GM23338 (cell line): ENCODE measurements at regions not wholly inside any gene's neighbourhood (a gene's known extent, or its start where the extent isn't known, plus 50 kb on each side); places are given as distances from the start of the nearest gene placed in this dataset.

ENCODE experiments used
- ATAC-seq: fragments of 200-7000 bp; cut with Tn5 transposase; 3 replicates; pipeline ENCODE4 v1.9.1; 2020
- DNase-seq: peaks from one replicate; pipeline ENCODE4 v3.0.0-alpha.2; 2015; ENCODE audit warnings: low spot score
- H2AFZ ChIP-seq: fragments of 200-600 bp; sonication (generic); 2 replicates; pipeline ENCODE4 v1.8.0; 2016; ENCODE audit warnings: antibody characterized with exemption, mild to moderate bottlenecking, moderate library complexity
- H3F3A ChIP-seq: fragments of 200-600 bp; sonication (generic); replicated peaks from 2 replicates; pipeline ENCODE4 v1.8.0; 2017; ENCODE audit warnings: antibody characterized with exemption, mixed run types, low read depth
- H3K27ac ChIP-seq: fragments of 200-600 bp; sonication (generic); 2 replicates; pipeline ENCODE4 v1.6.1; 2016; ENCODE audit warnings: low read depth
- H3K27me3 ChIP-seq: fragments of 200-600 bp; sonication (generic); 2 replicates; pipeline ENCODE4 v1.8.0; 2016; ENCODE audit warnings: mild to moderate bottlenecking, mixed run types, moderate library complexity; ENCODE audit not compliant: insufficient read depth
- H3K36me3 ChIP-seq: fragments of 200-600 bp; sonication (generic); 2 replicates; pipeline ENCODE4 v1.8.0; 2016; ENCODE audit warnings: mild to moderate bottlenecking; ENCODE audit not compliant: insufficient read depth
- H3K4me1 ChIP-seq: fragments of 200-600 bp; sonication (generic); 2 replicates; pipeline ENCODE4 v1.8.0; 2016; ENCODE audit warnings: mild to moderate bottlenecking, moderate library complexity; ENCODE audit not compliant: insufficient read depth
- H3K4me2 ChIP-seq: fragments of 200-600 bp; sonication (generic); 2 replicates; pipeline ENCODE4 v1.7.1; 2017; ENCODE audit warnings: mixed run types
- H3K4me3 ChIP-seq: fragments of 200-600 bp; sonication (generic); 2 replicates; pipeline ENCODE4 v1.6.1; 2016; ENCODE audit warnings: mixed run types
- H3K79me2 ChIP-seq: fragments of 200-600 bp; sonication (generic); replicated peaks from 2 replicates; pipeline ENCODE4 v1.8.0; 2017; ENCODE audit warnings: mild to moderate bottlenecking; ENCODE audit not compliant: insufficient read depth
- H3K9me2 ChIP-seq: fragments of 200-600 bp; sonication (generic); 2 replicates; pipeline ENCODE4 v1.8.0; 2017; ENCODE audit not compliant: insufficient read depth
- H4K20me1 ChIP-seq: fragments of 200-600 bp; sonication (generic); replicated peaks from 2 replicates; pipeline ENCODE4 v1.8.0; 2017; ENCODE audit warnings: mild to moderate bottlenecking; ENCODE audit not compliant: insufficient read depth
- H3K27ac Mint-ChIP-seq: 2 replicates; pipeline ENCODE4 v1.8.0; 2020; ENCODE audit warnings: inconsistent platforms, mild to moderate bottlenecking, moderate library complexity, mixed read lengths
- H3K27me3 Mint-ChIP-seq: 3 replicates; pipeline ENCODE4 v1.8.0; 2022; ENCODE audit warnings: low read depth, mild to moderate bottlenecking, moderate library complexity, mixed read lengths, inconsistent platforms; ENCODE audit not compliant: insufficient read depth, poor library complexity
- H3K36me3 Mint-ChIP-seq: 3 replicates; pipeline ENCODE4 v1.8.0; 2021; ENCODE audit warnings: low read depth, mild to moderate bottlenecking, inconsistent platforms, moderate library complexity, mixed read lengths
- H3K4me1 Mint-ChIP-seq: 3 replicates; pipeline ENCODE4 v1.8.0; 2020; ENCODE audit warnings: mild to moderate bottlenecking, inconsistent platforms, mixed read lengths
- H3K4me3 Mint-ChIP-seq: 3 replicates; pipeline ENCODE4 v1.8.0; 2021; ENCODE audit warnings: moderate library complexity, mild to moderate bottlenecking, inconsistent platforms, mixed read lengths
- H3K9me3 Mint-ChIP-seq: 3 replicates; pipeline ENCODE4 v1.8.0; 2020; ENCODE audit warnings: moderate library complexity, mild to moderate bottlenecking, inconsistent platforms, mixed read lengths
- CREB1 ChIP-seq: fragments of 250-450 bp; sonication (Bioruptor Pico); IDR thresholded peaks from 2 replicates; pipeline ENCODE4 v1.5.0; 2020; ENCODE audit warnings: low read depth, mild to moderate bottlenecking, moderate library complexity
- CTCF ChIP-seq, 2 experiments: fragments of 200-600 bp in 1 of 2; sonication (generic) in 1 of 2; conservative IDR thresholded peaks; 2 replicates each; pipeline versions ENCODE4 v1.5.1 to v1.6.1; 2016 to 2017; ENCODE audit warnings: antibody characterized with exemption in 2 of 2, low read depth in 2 of 2, mild to moderate bottlenecking in 2 of 2, moderate library complexity in 1 of 2
- ETS1 ChIP-seq: IDR thresholded peaks from 2 replicates; pipeline ENCODE4 v1.6.1; 2016; ENCODE audit warnings: antibody characterized with exemption
- EZH2 ChIP-seq: fragments of 200-600 bp; sonication (generic); IDR thresholded peaks from one replicate; pipeline ENCODE4 v1.8.0; 2017; ENCODE audit warnings: antibody characterized with exemption, mild to moderate bottlenecking, low read depth; ENCODE audit not compliant: unreplicated experiment
- EZH2phosphoT487 ChIP-seq: fragments of 200-600 bp; sonication (generic); IDR thresholded peaks from one replicate; pipeline ENCODE4 v1.8.1; 2018; ENCODE audit warnings: antibody characterized with exemption; ENCODE audit not compliant: unreplicated experiment
- JUNB ChIP-seq: IDR thresholded peaks from one replicate; pipeline ENCODE4 v1.6.1; 2016; ENCODE audit warnings: antibody characterized with exemption; ENCODE audit not compliant: unreplicated experiment
- NANOG ChIP-seq: IDR thresholded peaks from 2 replicates; pipeline ENCODE4 v1.6.1; 2016; ENCODE audit warnings: antibody characterized with exemption, borderline replicate concordance
- POLR2AphosphoS5 ChIP-seq: IDR thresholded peaks from 2 replicates; pipeline ENCODE4 v1.6.1; 2016; ENCODE audit warnings: antibody characterized with exemption, low read depth
- STAT1 ChIP-seq: IDR thresholded peaks from one replicate; pipeline ENCODE4 v1.6.1; 2016; ENCODE audit warnings: antibody characterized with exemption; ENCODE audit not compliant: unreplicated experiment
- ZNF114 ChIP-seq: fragments of 250-450 bp; sonication (Bioruptor Pico); IDR thresholded peaks from 2 replicates; pipeline ENCODE4 v1.5.0; 2020; ENCODE audit warnings: mild to moderate bottlenecking, moderate library complexity
- ZNF331 ChIP-seq: fragments of 250-450 bp; sonication (Bioruptor Pico); IDR thresholded peaks from 2 replicates; pipeline ENCODE4 v1.5.0; 2020; ENCODE audit warnings: low read depth, mild to moderate bottlenecking, moderate library complexity
- ZNF462 ChIP-seq: fragments of 250-450 bp; sonication (Bioruptor Pico); IDR thresholded peaks from 2 replicates; pipeline ENCODE4 v1.5.0; 2020; ENCODE audit warnings: mild to moderate bottlenecking, moderate library complexity

- Histone ChIP-seq H3F3A (no peaks in the 10 kb centered on the region), H3K4me3 (no peak overlapping the region), H3K36me3 (no peaks in the 10 kb centered on the region), H3K79me2 (no peaks in the 10 kb centered on the region), H3K9me2 (no peaks in the 10 kb centered on the region), H3K4me2 (no peak overlapping the region), H3K27me3 (no peaks in the 10 kb centered on the region), H2AFZ (no peak overlapping the region), H3K4me1 (no peaks in the 10 kb centered on the region), H3K27ac (no peak overlapping the region), H4K20me1 (no peaks in the 10 kb centered on the region)
- Mint-ChIP-seq H3K4me3 (no peak overlapping the region), H3K27ac (no peak overlapping the region), H3K4me1 (0 out of 3 replicates have a peak, but pooled peaks cover 2% of the 10 kb centered on the region), H3K27me3 (peaks cover 4% of the 10 kb centered on the region), H3K36me3 (peaks cover 19% of the 10 kb centered on the region; the same call in 2 of the 3 replicates), H3K9me3 (peaks cover 23% of the 10 kb centered on the region)
- DNase-seq (no peak), ATAC-seq (no peak)
- TF ChIP-seq EZH2, result no peak
- TF ChIP-seq POLR2AphosphoS5, result no peak
These were observed 84.9 kb upstream of the HMGCLL1 start for GRCh38 chr6:55663914-55664313.

GRCh38 chr6:55659304-55659703 is 80.3 kb upstream of the HMGCLL1 start:
- H2AFZ ChIP-seq, result no peak overlapping the region
- no peaks in the 10 kb centered on the region for H3K79me2 ChIP-seq
- no peaks in the 10 kb centered on the region for H3F3A ChIP-seq
- H3K4me1 ChIP-seq, result no peaks in the 10 kb centered on the region
- no peaks in the 10 kb centered on the region for H3K36me3 ChIP-seq
- no peak for ATAC-seq
- no peaks in the 10 kb centered on the region for H4K20me1 ChIP-seq
- H3K4me3 Mint-ChIP-seq, result no peak overlapping the region
- H3K36me3 Mint-ChIP-seq, result peaks cover 19% of the 10 kb centered on the region; the same call in 2 of the 3 replicates
- DNase-seq, result no peak
- no peaks in the 10 kb centered on the region for H3K4me1 Mint-ChIP-seq
- H3K4me2 ChIP-seq, result no peak overlapping the region
- peaks cover 4% of the 10 kb centered on the region for H3K27me3 Mint-ChIP-seq
- H3K27ac Mint-ChIP-seq, result no peak overlapping the region
- H3K27me3 ChIP-seq, result no peaks in the 10 kb centered on the region
- H3K4me3 ChIP-seq, result no peak overlapping the region
- H3K27ac ChIP-seq, result no peak overlapping the region
- 0 out of 2 replicates have a peak, but pooled peaks cover 3% of the 10 kb centered on the region for H3K9me2 ChIP-seq
- peaks cover 23% of the 10 kb centered on the region for H3K9me3 Mint-ChIP-seq
- TF ChIP-seq POLR2AphosphoS5 (no peak), ZNF114 (CRISPR knock-in tag) (no peak), ZNF331 (no peak), EZH2 (no peak), NANOG (no peak), STAT1 (no peak), CTCF (conservative IDR thresholded peaks at IDR 0.05; ENCODE audit: low read depth in 2 of 2) (no peak), ETS1 (no peak), JUNB (no peak), EZH2phosphoT487 (no peak), CREB1 (CRISPR knock-in tag) (no peak), ZNF462 (CRISPR knock-in tag) (no peak)
